ENCODE measurements at regions not wholly inside any gene's neighbourhood (a gene's known extent, or its start where the extent isn't known, plus 50 kb on each side); places are given as distances from the start of the nearest gene placed in this dataset.

GRCh38 chr5:60066502-60066901, 173.0 kb upstream of the PDE4D start:
- TF ChIP-seq CTCF (IDR thresholded peaks at IDR 0.05) (no peak), ZFX (IDR thresholded peaks at IDR 0.05; ENCODE audit: borderline replicate concordance) (no peak)
- H3K27ac ChIP-seq, result no peak overlapping the region

- TF ChIP-seq ZFX (IDR thresholded peaks at IDR 0.05; ENCODE audit: borderline replicate concordance), result no peak
- TF ChIP-seq CTCF (IDR thresholded peaks at IDR 0.05), result no peak
- H3K27ac ChIP-seq, result no peak overlapping the region
Measured at GRCh38 chr5:60060389-60060788, 166.9 kb upstream of the PDE4D start.

- H3K27ac ChIP-seq, result no peak overlapping the region
- TF ChIP-seq ZFX (IDR thresholded peaks at IDR 0.05; ENCODE audit: borderline replicate concordance), result no peak
- TF ChIP-seq CTCF (IDR thresholded peaks at IDR 0.05), result no peak
Measured at GRCh38 chr5:60056191-60056590, 162.7 kb upstream of the PDE4D start.

GRCh38 chr5:60055168-60055567, 161.6 kb upstream of the PDE4D start:
- TF ChIP-seq CTCF (IDR thresholded peaks at IDR 0.05) (no peak), ZFX (IDR thresholded peaks at IDR 0.05; ENCODE audit: borderline replicate concordance) (no peak)
- H3K27ac ChIP-seq, result no peak overlapping the region

- peak overlapping the region; percentile 52 for H3K27ac ChIP-seq
Measured at GRCh38 chr5:60041996-60042664, 148.6 kb upstream of the PDE4D start.

- peak overlapping the region; percentile 52 for H3K27ac ChIP-seq
Measured at GRCh38 chr5:60041508-60041907, 148.0 kb upstream of the PDE4D start.

- TF ChIP-seq ZFX (IDR thresholded peaks at IDR 0.05; ENCODE audit: borderline replicate concordance) (no peak), CTCF (IDR thresholded peaks at IDR 0.05) (no peak)
- H3K27ac ChIP-seq, result peak overlapping the region; percentile 21
Measured at GRCh38 chr5:60036192-60036938, 142.8 kb upstream of the PDE4D start.

GRCh38 chr5:60026161-60026560, 132.6 kb upstream of the PDE4D start:
- TF ChIP-seq CTCF (IDR thresholded peaks at IDR 0.05), result no peak
- TF ChIP-seq ZFX (IDR thresholded peaks at IDR 0.05; ENCODE audit: borderline replicate concordance), result no peak

More at GRCh38 chr5:60026161-60026560, 132.6 kb upstream of the PDE4D start:
- no peak overlapping the region for H3K27ac ChIP-seq
